Adrenal gland (tissue), 9 donors: ENCODE measurements at regions not wholly inside any gene's neighbourhood (a gene's known extent, or its start where the extent isn't known, plus 50 kb on each side); places are given as distances from the start of the nearest gene placed in this dataset.

Experiments used
- DNase-seq, 7 donors: peaks; one replicate each; pipeline ENCODE4 v3.0.0-alpha.2; 2019 to 2020
- H3K27ac ChIP-seq, 5 donors: fragments of 200-600 bp; sonication (generic) in 4 of 5; 1 replicate in 3 of 5; 2 replicates in 2 of 5; pipeline versions ENCODE4 v1.5.1 to v1.8.0; 2016 to 2020; ENCODE audit warnings: mild to moderate bottlenecking in 1 of 5
- H3K27me3 ChIP-seq: fragments of 200-600 bp; 2 replicates; pipeline ENCODE4 v1.8.0; 2021
- H3K36me3 ChIP-seq, 2 donors: fragments of 200-600 bp; replicated peaks in 1 of 2; 1 replicate in 1 of 2; 2 replicates in 1 of 2; pipeline versions ENCODE4 v1.5.1 to v1.8.0; 2018 to 2022
- H3K4me1 ChIP-seq, 2 donors: fragments of 200-600 bp; replicated peaks in 1 of 2; 1 replicate in 1 of 2; 2 replicates in 1 of 2; pipeline versions ENCODE4 v1.5.1 to v1.8.0; 2018 to 2021
- H3K4me3 ChIP-seq, 4 donors: fragments of 200-600 bp; sonication (generic) in 3 of 4; one replicate each; pipeline ENCODE4 v1.5.1; 2016 to 2018
- H3K9me3 ChIP-seq, 3 donors: fragments of 200-600 bp; sonication (generic) in 1 of 3; replicated peaks in 1 of 3; 1 replicate in 2 of 3; 2 replicates in 1 of 3; pipeline versions ENCODE4 v1.5.1 to v1.8.0; 2016 to 2021
- POLR2A ChIP-seq, 2 donors: fragments of 450-650 bp; IDR thresholded peaks; one replicate each; pipeline ENCODE4 v1.6.1; 2017; ENCODE audit warnings: antibody characterized with exemption in 2 of 2, mild to moderate bottlenecking in 2 of 2, moderate library complexity in 1 of 2
- WGBS, 4 donors: extraction: QIAGEN DNeasy Blood & Tissue Kit in 2 of 4; methylation state at CpG; one replicate each; pipeline versions ENCODE4 v1.1.5 to v1.1.7; 2013 to 2017; 5-methylcytosine and 5-hydroxymethylcytosine counted together
- intact Hi-C, 2 donors: fragments of 100-400 bp; cut with DNase I; formaldehyde crosslinking; loops; one replicate each; pipeline versions ENCODE4 v1.14.1 to v1.15.0; 2022 to 2023
- TF ChIP-seq, protein P1 (sequence below), 6 experiments: fragments of 450-650 bp in 4 of 6; fragments of 200-600 bp in 2 of 6; sonication (generic) in 1 of 6; IDR thresholded peaks; 1 replicate in 5 of 6; 2 replicates in 1 of 6; pipeline versions ENCODE4 v1.5.1 to v1.8.0; 2016 to 2021; ENCODE audit warnings: antibody characterized with exemption in 6 of 6, mild to moderate bottlenecking in 2 of 6, moderate library complexity in 1 of 6
- donor health status: healthy with polysubstance abuse.
- donor health status: Bipolar disorder and iron deficiency.
- donor health status: DM: yes; HTN: yes; CAD: no.
- donor health status: DM: no; HTN: no; CAD: no.
- donor health status: DM: no; HTN: no; CAD: no.

DNA sequence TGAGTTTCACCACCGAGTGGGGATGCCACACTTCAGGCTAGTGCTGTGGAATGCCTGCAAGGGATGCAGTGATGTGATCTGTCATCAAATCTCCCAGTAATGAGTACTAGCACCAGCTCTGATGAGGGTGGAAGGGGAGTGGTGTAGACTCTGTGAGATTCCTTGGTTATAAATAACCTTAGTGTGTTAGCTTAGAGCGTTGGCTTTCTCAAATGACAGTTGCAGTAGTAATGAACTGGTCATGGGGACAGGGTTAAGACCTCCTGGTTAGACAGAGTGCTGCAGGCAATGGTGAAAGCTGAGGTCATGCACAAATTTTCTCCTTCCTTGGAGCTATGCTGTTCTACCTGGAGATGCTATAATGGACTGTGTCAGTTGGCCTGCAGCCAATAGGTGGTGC, 1063.4 kb upstream of the CRIM1 start:
- H3K4me1 ChIP-seq = no peaks in the 10 kb centered on the region
- WGBS, 4 donors = 64 to 81% (median 73%) methylated on average over 2 of the region's 2 CpGs

DNA sequence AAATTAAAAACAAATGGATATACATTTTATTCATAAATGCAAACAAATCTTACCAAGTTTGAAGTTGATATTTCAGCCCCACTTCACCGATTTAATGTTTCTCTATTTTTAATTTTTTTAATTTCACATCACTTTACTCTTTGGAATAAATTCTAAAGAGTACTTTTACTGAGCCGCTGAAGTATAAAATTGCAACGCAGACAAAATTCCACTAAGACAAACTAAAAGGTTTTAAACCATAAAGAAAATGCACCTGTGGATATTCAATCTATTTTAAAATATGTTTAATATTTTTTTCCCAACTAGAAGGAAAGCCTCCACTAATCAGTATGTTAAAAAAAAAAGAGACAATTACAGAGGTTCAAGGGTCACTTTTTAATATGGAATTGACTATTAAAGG, 1073.9 kb upstream of the CRIM1 start:
- no peak for DNase-seq
- no peak for TF ChIP-seq POLR2A (IDR thresholded peaks at IDR 0.05)

More for the DNA sequence above, 1063.4 kb upstream of the CRIM1 start:
- Histone ChIP-seq H3K4me3 (no peak overlapping the region), H3K27ac (no peak overlapping the region), H3K27me3 (no peaks in the 10 kb centered on the region), H3K36me3 (no peaks in the 10 kb centered on the region), H3K9me3 (no peaks in the 10 kb centered on the region)
- intact Hi-C loops = no loop called here
- no peak for DNase-seq
- TF ChIP-seq, protein P1, sequence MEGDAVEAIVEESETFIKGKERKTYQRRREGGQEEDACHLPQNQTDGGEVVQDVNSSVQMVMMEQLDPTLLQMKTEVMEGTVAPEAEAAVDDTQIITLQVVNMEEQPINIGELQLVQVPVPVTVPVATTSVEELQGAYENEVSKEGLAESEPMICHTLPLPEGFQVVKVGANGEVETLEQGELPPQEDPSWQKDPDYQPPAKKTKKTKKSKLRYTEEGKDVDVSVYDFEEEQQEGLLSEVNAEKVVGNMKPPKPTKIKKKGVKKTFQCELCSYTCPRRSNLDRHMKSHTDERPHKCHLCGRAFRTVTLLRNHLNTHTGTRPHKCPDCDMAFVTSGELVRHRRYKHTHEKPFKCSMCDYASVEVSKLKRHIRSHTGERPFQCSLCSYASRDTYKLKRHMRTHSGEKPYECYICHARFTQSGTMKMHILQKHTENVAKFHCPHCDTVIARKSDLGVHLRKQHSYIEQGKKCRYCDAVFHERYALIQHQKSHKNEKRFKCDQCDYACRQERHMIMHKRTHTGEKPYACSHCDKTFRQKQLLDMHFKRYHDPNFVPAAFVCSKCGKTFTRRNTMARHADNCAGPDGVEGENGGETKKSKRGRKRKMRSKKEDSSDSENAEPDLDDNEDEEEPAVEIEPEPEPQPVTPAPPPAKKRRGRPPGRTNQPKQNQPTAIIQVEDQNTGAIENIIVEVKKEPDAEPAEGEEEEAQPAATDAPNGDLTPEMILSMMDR (IDR thresholded peaks at IDR 0.05) = no peak
- no peak for TF ChIP-seq POLR2A (IDR thresholded peaks at IDR 0.05)

DNA sequence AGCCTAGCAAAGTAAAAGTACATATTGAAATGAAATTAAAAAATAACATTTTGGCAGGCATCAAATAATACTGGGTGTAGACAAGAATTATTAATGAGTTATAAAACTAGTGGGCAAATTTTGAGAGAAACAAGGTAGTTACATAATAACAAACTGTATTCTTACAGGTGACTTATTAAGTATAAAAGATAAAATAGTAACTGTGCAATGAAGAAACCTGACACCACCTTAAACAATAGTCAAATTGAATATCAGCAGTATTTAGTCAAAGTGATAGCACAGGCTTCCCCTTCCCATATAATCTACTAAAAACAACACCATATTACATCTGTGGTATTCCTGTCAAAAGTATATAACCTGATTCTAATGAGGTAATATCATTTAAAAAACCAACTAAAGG, 1099.8 kb upstream of the CRIM1 start:
- no peaks in the 10 kb centered on the region for H3K36me3 ChIP-seq
- H3K4me1 ChIP-seq = no peaks in the 10 kb centered on the region
- no peaks in the 10 kb centered on the region for H3K9me3 ChIP-seq
- TF ChIP-seq POLR2A (IDR thresholded peaks at IDR 0.05) = no peak
- TF ChIP-seq, protein P1 (IDR thresholded peaks at IDR 0.05) = no peak
- no peaks in the 10 kb centered on the region for H3K27me3 ChIP-seq
- DNase-seq = no peak
- intact Hi-C loops = no loop called here
- no peak overlapping the region for H3K27ac ChIP-seq
- no peak overlapping the region for H3K4me3 ChIP-seq

More for the DNA sequence above, 1073.9 kb upstream of the CRIM1 start:
- Histone ChIP-seq H3K4me1 (no peaks in the 10 kb centered on the region), H3K4me3 (no peak overlapping the region), H3K9me3 (no peaks in the 10 kb centered on the region), H3K36me3 (no peaks in the 10 kb centered on the region), H3K27me3 (no peaks in the 10 kb centered on the region), H3K27ac (no peak overlapping the region)
- intact Hi-C loops = no loop called here
- WGBS, 4 donors = 81 to 89% (median 84%) methylated on average over 3 of the region's 3 CpGs

DNA sequence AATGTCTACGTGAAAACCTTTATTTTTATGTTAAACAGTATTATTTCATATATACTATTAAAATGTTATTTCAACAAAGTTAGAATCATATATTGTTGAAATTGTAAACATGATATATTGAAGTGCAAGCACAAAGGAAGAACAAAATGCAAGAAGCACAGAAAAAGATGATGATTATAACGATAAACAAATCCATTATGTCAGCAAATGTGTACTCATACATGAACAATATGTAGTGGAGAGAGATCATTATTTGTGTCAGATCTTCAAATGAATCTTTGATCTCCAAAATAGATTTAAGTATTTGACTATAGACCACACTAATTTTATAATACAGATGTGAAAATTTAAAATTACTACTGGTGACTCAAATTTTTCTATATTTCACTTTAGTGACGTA, 1104.4 kb upstream of the CRIM1 start:
- 54 to 80% (median 70%) methylated on average over 3 of the region's 3 CpGs for WGBS, 4 donors
- Histone ChIP-seq H3K27ac (no peak overlapping the region), H3K9me3 (no peaks in the 10 kb centered on the region), H3K4me3 (no peak overlapping the region), H3K36me3 (no peaks in the 10 kb centered on the region), H3K4me1 (no peaks in the 10 kb centered on the region), H3K27me3 (no peaks in the 10 kb centered on the region)
- DNase-seq = no peak
- TF ChIP-seq, protein P1 (IDR thresholded peaks at IDR 0.05) = no peak
- no peak for TF ChIP-seq POLR2A (IDR thresholded peaks at IDR 0.05)
- intact Hi-C loops = no loop called here

DNA sequence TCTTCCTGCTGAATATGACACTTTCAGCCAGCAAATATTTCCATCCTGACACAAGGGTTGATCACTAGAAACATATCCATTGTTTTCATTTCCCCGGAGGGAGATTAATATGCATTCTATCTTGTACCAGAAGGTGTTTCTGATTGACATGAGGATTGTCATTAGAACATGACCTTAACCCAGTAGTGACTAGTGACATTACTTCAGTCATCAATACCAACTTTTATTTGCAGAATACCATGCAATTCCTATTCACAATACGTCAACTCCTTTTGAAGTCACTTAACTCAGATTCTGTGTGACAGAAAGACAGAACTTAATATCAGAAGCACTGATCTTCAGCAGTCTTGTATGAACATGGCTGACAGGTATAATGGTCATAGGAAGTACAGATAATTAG, 1108.9 kb upstream of the CRIM1 start:
- 71 to 81% (median 73%) methylated on average over 2 of the region's 2 CpGs for WGBS, 4 donors
- Histone ChIP-seq H3K36me3 (no peaks in the 10 kb centered on the region), H3K4me1 (no peaks in the 10 kb centered on the region), H3K27me3 (no peaks in the 10 kb centered on the region), H3K4me3 (no peak overlapping the region), H3K27ac (no peak overlapping the region), H3K9me3 (no peaks in the 10 kb centered on the region)
- no peak for DNase-seq
- TF ChIP-seq POLR2A (IDR thresholded peaks at IDR 0.05) = no peak
- TF ChIP-seq, protein P1 (IDR thresholded peaks at IDR 0.05) = no peak
- intact Hi-C loops = no loop called here
